ENCODE measurements at regions not wholly inside any gene's neighbourhood (a gene's known extent, or its start where the extent isn't known, plus 50 kb on each side); places are given as distances from the start of the nearest gene placed in this dataset.

- Histone ChIP-seq H3K36me3 (ENCODE audit: control insufficient read depth, low read length) (no peaks in the 10 kb centered on the region), H3K9me3 (ENCODE audit: control insufficient read depth, insufficient read depth, low read length) (no peaks in the 10 kb centered on the region), H3K4me3 (ENCODE audit: low read length) (no peak overlapping the region), H3K4me2 (ENCODE audit: low read length) (no peak overlapping the region), H3K27me3 (ENCODE audit: control insufficient read depth, low read length) (no peaks in the 10 kb centered on the region), H3F3A (ENCODE audit: control insufficient read depth, insufficient read depth) (no peaks in the 10 kb centered on the region), H3K4me1 (ENCODE audit: control insufficient read depth, low read length) (no peaks in the 10 kb centered on the region), H3K27ac (ENCODE audit: low read depth, low read length) (no peak overlapping the region), H3K79me2 (ENCODE audit: control insufficient read depth, low read length) (no peaks in the 10 kb centered on the region), H3K9me2 (replicated peaks; ENCODE audit: control insufficient read depth, low read length) (no peaks in the 10 kb centered on the region), H4K20me1 (ENCODE audit: control insufficient read depth, insufficient read depth, low read depth, low read length) (no peaks in the 10 kb centered on the region)
- TF ChIP-seq EZH2phosphoT487 (IDR thresholded peaks at IDR 0.05; ENCODE audit: borderline replicate concordance, low read length) = no peak
- no peak for TF ChIP-seq CTCF (IDR thresholded peaks at IDR 0.05; ENCODE audit: low read depth, low read length, poor library complexity, severe bottlenecking)
Measured at GRCh38 chr11:87840786-87841185, 334.5 kb downstream of the RAB38 start.

- Histone ChIP-seq H3K9me2 (replicated peaks; ENCODE audit: control insufficient read depth, low read length) (no peaks in the 10 kb centered on the region), H3K4me3 (ENCODE audit: low read length) (no peak overlapping the region), H3K79me2 (ENCODE audit: control insufficient read depth, low read length) (no peaks in the 10 kb centered on the region), H3K4me1 (ENCODE audit: control insufficient read depth, low read length) (no peaks in the 10 kb centered on the region), H3K9me3 (ENCODE audit: control insufficient read depth, insufficient read depth, low read length) (no peaks in the 10 kb centered on the region), H4K20me1 (ENCODE audit: control insufficient read depth, insufficient read depth, low read depth, low read length) (no peaks in the 10 kb centered on the region), H3K27me3 (ENCODE audit: control insufficient read depth, low read length) (no peaks in the 10 kb centered on the region), H3K36me3 (ENCODE audit: control insufficient read depth, low read length) (no peaks in the 10 kb centered on the region), H3F3A (ENCODE audit: control insufficient read depth, insufficient read depth) (no peaks in the 10 kb centered on the region), H3K4me2 (ENCODE audit: low read length) (no peak overlapping the region), H3K27ac (ENCODE audit: low read depth, low read length) (no peak overlapping the region)
- no peak for TF ChIP-seq CTCF (IDR thresholded peaks at IDR 0.05; ENCODE audit: low read depth, low read length, poor library complexity, severe bottlenecking)
- TF ChIP-seq EZH2phosphoT487 (IDR thresholded peaks at IDR 0.05; ENCODE audit: borderline replicate concordance, low read length) = no peak
Measured at GRCh38 chr11:87832211-87832610, 343.0 kb downstream of the RAB38 start.

- Histone ChIP-seq H3F3A (ENCODE audit: control insufficient read depth, insufficient read depth) (no peaks in the 10 kb centered on the region), H3K4me2 (ENCODE audit: low read length) (no peak overlapping the region), H3K79me2 (ENCODE audit: control insufficient read depth, low read length) (no peaks in the 10 kb centered on the region), H3K9me3 (ENCODE audit: control insufficient read depth, insufficient read depth, low read length) (no peaks in the 10 kb centered on the region), H3K27ac (ENCODE audit: low read depth, low read length) (no peak overlapping the region), H3K4me1 (ENCODE audit: control insufficient read depth, low read length) (no peaks in the 10 kb centered on the region), H3K9me2 (replicated peaks; ENCODE audit: control insufficient read depth, low read length) (no peaks in the 10 kb centered on the region), H4K20me1 (ENCODE audit: control insufficient read depth, insufficient read depth, low read depth, low read length) (no peaks in the 10 kb centered on the region), H3K27me3 (ENCODE audit: control insufficient read depth, low read length) (no peaks in the 10 kb centered on the region), H3K4me3 (ENCODE audit: low read length) (no peak overlapping the region), H3K36me3 (ENCODE audit: control insufficient read depth, low read length) (no peaks in the 10 kb centered on the region)
- no peak for TF ChIP-seq CTCF (IDR thresholded peaks at IDR 0.05; ENCODE audit: low read depth, low read length, poor library complexity, severe bottlenecking)
- no peak for TF ChIP-seq EZH2phosphoT487 (IDR thresholded peaks at IDR 0.05; ENCODE audit: borderline replicate concordance, low read length)
Measured at GRCh38 chr11:87820011-87820410, 355.2 kb downstream of the RAB38 start.

GRCh38 chr11:87819151-87819550, 356.1 kb downstream of the RAB38 start:
- Histone ChIP-seq H3K4me1 (ENCODE audit: control insufficient read depth, low read length) (no peaks in the 10 kb centered on the region), H3K4me3 (ENCODE audit: low read length) (no peak overlapping the region), H4K20me1 (ENCODE audit: control insufficient read depth, insufficient read depth, low read depth, low read length) (no peaks in the 10 kb centered on the region), H3F3A (ENCODE audit: control insufficient read depth, insufficient read depth) (no peaks in the 10 kb centered on the region), H3K9me2 (replicated peaks; ENCODE audit: control insufficient read depth, low read length) (no peaks in the 10 kb centered on the region), H3K27me3 (ENCODE audit: control insufficient read depth, low read length) (no peaks in the 10 kb centered on the region), H3K36me3 (ENCODE audit: control insufficient read depth, low read length) (no peaks in the 10 kb centered on the region), H3K27ac (ENCODE audit: low read depth, low read length) (no peak overlapping the region), H3K79me2 (ENCODE audit: control insufficient read depth, low read length) (no peaks in the 10 kb centered on the region), H3K4me2 (ENCODE audit: low read length) (no peak overlapping the region), H3K9me3 (ENCODE audit: control insufficient read depth, insufficient read depth, low read length) (no peaks in the 10 kb centered on the region)
- TF ChIP-seq CTCF (IDR thresholded peaks at IDR 0.05; ENCODE audit: low read depth, low read length, poor library complexity, severe bottlenecking) = no peak
- TF ChIP-seq EZH2phosphoT487 (IDR thresholded peaks at IDR 0.05; ENCODE audit: borderline replicate concordance, low read length) = no peak
